Panc1 (cell line): ENCODE measurements at regions not wholly inside any gene's neighbourhood (a gene's known extent, or its start where the extent isn't known, plus 50 kb on each side); places are given as distances from the start of the nearest gene placed in this dataset.

Experiments used
- ATAC-seq: fragments of 200-7000 bp; cut with Tn5 transposase; 2 replicates; pipeline ENCODE4 v1.9.1; 2020; ENCODE audit warnings: mild to moderate bottlenecking, moderate library complexity
- BruUV-seq: library from RNA; stranded (reverse); fragments of 400-500 nt; replicated peaks from 2 replicates; lab custom pipeline; 2021; lab: Mats Ljungman, UMichigan
- CTCF ChIA-PET: fragments of 300-600 bp; sonication (Branson Sonifier 250); formaldehyde crosslinking; loops from one replicate; lab custom pipeline; 2022; ENCODE audit warnings: antibody characterized with exemption; lab: Charles Lee
- POLR2A ChIA-PET: fragments of 300-600 bp; sonication (Branson Sonifier 250); formaldehyde crosslinking; loops from one replicate; lab custom pipeline; 2022; ENCODE audit warnings: antibody characterized with exemption; lab: Charles Lee
- DNase-seq: peaks from one replicate; pipeline ENCODE4 v3.0.0-alpha.2; 2010; ENCODE audit warnings: low read depth, low spot score
- H3K27ac ChIP-seq: 2 replicates; pipeline ENCODE4 v1.5.1; 2011; ENCODE audit warnings: mild to moderate bottlenecking, low read length, inconsistent platforms
- H3K27me3 ChIP-seq: fragments of 200-500 bp; sonication (Bioruptor generic); 2 replicates; pipeline ENCODE4 v1.6.0; 2014; ENCODE audit warnings: low read length, inconsistent platforms; ENCODE audit not compliant: control insufficient read depth, insufficient read depth
- H3K36me3 ChIP-seq: fragments of 200-500 bp; sonication (Bioruptor generic); 2 replicates; pipeline ENCODE4 v1.5.1; 2014; ENCODE audit warnings: inconsistent platforms, mild to moderate bottlenecking, low read length, moderate library complexity; ENCODE audit not compliant: control insufficient read depth, insufficient read depth
- H3K4me1 ChIP-seq: 2 replicates; pipeline ENCODE4 v1.5.1; 2011; ENCODE audit warnings: inconsistent platforms, mild to moderate bottlenecking, low read length, moderate library complexity; ENCODE audit not compliant: control insufficient read depth, insufficient read depth
- H3K4me3 ChIP-seq, 2 experiments: 2 replicates each; pipeline ENCODE4 v1.5.1; 2011 to 2012; ENCODE audit warnings: low read depth in 2 of 2, low read length in 2 of 2, mild to moderate bottlenecking in 2 of 2, inconsistent platforms in 1 of 2, moderate library complexity in 1 of 2
- H3K9me3 ChIP-seq: fragments of 200-500 bp; sonication (Bioruptor generic); 2 replicates; pipeline ENCODE4 v1.5.1; 2014; ENCODE audit warnings: low read depth, mild to moderate bottlenecking, inconsistent platforms, low read length, moderate library complexity; ENCODE audit not compliant: control insufficient read depth, insufficient read depth
- POLR2AphosphoS5 ChIP-seq: IDR thresholded peaks from 2 replicates; pipeline ENCODE4 v1.6.1; 2012; ENCODE audit warnings: mild to moderate bottlenecking, low read depth, low read length, moderate library complexity
- SIN3A ChIP-seq: IDR thresholded peaks from 2 replicates; pipeline ENCODE4 v1.6.1; 2012; ENCODE audit warnings: low read depth, mild to moderate bottlenecking, low read length, moderate library complexity, borderline replicate concordance; ENCODE audit not compliant: insufficient read depth
- TCF7L2 ChIP-seq: IDR thresholded peaks from 2 replicates; pipeline ENCODE4 v1.6.1; 2011; ENCODE audit warnings: mild to moderate bottlenecking, low read depth, low read length, inconsistent platforms
- in situ Hi-C: cut with HindIII; loops from 2 replicates; pipeline ENCODE4 v1.10.0; 2016; ENCODE audit warnings: low sequenced_read_pairs, low pct_unique_long_range_greater_than_20kb
- intact Hi-C: fragments of 100-400 bp; cut with micrococcal nuclease; formaldehyde crosslinking; loops from one replicate; pipeline ENCODE4 v1.10.0; 2022; ENCODE audit not compliant: unreplicated experiment
- TF ChIP-seq, protein P1 (sequence below): fragments of 450-650 bp; IDR thresholded peaks from 2 replicates; pipeline ENCODE4 v1.5.1; 2017; ENCODE audit warnings: mild to moderate bottlenecking
- TF ChIP-seq, protein P2 (sequence below), 2 experiments: IDR thresholded peaks; 2 replicates each; pipeline ENCODE4 v1.6.1; 2011 to 2012; ENCODE audit warnings: low read depth in 2 of 2, control low read depth in 1 of 2, low read length in 1 of 2, mild to moderate bottlenecking in 1 of 2, moderate library complexity in 1 of 2; ENCODE audit not compliant: insufficient read depth in 1 of 2

GRCh38 chr12:114190971-114191370 lies 215.0 kb downstream of the TBX5 start:
- TF ChIP-seq POLR2AphosphoS5 (no peak), TCF7L2 (no peak), SIN3A (no peak)
- TF ChIP-seq, protein P1, sequence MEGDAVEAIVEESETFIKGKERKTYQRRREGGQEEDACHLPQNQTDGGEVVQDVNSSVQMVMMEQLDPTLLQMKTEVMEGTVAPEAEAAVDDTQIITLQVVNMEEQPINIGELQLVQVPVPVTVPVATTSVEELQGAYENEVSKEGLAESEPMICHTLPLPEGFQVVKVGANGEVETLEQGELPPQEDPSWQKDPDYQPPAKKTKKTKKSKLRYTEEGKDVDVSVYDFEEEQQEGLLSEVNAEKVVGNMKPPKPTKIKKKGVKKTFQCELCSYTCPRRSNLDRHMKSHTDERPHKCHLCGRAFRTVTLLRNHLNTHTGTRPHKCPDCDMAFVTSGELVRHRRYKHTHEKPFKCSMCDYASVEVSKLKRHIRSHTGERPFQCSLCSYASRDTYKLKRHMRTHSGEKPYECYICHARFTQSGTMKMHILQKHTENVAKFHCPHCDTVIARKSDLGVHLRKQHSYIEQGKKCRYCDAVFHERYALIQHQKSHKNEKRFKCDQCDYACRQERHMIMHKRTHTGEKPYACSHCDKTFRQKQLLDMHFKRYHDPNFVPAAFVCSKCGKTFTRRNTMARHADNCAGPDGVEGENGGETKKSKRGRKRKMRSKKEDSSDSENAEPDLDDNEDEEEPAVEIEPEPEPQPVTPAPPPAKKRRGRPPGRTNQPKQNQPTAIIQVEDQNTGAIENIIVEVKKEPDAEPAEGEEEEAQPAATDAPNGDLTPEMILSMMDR: no peak
- TF ChIP-seq, protein P2, sequence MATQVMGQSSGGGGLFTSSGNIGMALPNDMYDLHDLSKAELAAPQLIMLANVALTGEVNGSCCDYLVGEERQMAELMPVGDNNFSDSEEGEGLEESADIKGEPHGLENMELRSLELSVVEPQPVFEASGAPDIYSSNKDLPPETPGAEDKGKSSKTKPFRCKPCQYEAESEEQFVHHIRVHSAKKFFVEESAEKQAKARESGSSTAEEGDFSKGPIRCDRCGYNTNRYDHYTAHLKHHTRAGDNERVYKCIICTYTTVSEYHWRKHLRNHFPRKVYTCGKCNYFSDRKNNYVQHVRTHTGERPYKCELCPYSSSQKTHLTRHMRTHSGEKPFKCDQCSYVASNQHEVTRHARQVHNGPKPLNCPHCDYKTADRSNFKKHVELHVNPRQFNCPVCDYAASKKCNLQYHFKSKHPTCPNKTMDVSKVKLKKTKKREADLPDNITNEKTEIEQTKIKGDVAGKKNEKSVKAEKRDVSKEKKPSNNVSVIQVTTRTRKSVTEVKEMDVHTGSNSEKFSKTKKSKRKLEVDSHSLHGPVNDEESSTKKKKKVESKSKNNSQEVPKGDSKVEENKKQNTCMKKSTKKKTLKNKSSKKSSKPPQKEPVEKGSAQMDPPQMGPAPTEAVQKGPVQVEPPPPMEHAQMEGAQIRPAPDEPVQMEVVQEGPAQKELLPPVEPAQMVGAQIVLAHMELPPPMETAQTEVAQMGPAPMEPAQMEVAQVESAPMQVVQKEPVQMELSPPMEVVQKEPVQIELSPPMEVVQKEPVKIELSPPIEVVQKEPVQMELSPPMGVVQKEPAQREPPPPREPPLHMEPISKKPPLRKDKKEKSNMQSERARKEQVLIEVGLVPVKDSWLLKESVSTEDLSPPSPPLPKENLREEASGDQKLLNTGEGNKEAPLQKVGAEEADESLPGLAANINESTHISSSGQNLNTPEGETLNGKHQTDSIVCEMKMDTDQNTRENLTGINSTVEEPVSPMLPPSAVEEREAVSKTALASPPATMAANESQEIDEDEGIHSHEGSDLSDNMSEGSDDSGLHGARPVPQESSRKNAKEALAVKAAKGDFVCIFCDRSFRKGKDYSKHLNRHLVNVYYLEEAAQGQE (IDR thresholded peaks at IDR 0.05; ENCODE audit: insufficient read depth in 1 of 2, low read depth in 2 of 2, low read length in 1 of 2): no peak
- ChIA-PET CTCF (no interaction called here), POLR2A (no interaction called here)
- H3K27me3 ChIP-seq: peaks cover 8% of the 10 kb centered on the region
- DNase-seq (no peak), ATAC-seq (no peak)
- in situ Hi-C loops: no loop called here
- H3K36me3 ChIP-seq: no peaks in the 10 kb centered on the region
- H3K4me3 ChIP-seq: no peak overlapping the region
- H3K9me3 ChIP-seq: no peaks in the 10 kb centered on the region
- H3K27ac ChIP-seq: no peak overlapping the region
- intact Hi-C loops: no loop called here
- no TSS peak for BruUV-seq
- H3K4me1 ChIP-seq: no peaks in the 10 kb centered on the region

DNA sequence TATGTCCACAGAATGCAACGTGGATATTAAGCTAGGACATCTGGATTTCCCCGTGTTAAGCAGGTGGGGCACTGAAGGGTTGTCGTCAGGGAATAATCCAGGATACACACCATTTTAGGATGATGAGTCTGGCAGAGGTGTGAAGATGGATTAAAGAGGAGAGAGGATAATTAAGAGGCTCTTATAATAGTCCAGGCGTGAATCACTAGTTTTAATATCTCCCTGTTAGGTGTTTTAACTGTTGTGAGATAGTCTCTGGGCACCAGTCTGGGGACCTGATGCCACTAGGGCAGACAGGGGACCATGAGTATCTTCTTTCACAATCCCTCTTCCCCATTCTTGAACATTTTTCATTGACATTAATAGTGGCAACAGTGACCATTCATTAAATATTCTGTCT lies 216.7 kb downstream of the TBX5 start:
- no peaks in the 10 kb centered on the region for H3K36me3 ChIP-seq
- ChIA-PET CTCF (no interaction called here), POLR2A (no interaction called here)
- ATAC-seq: no peak
- no peak for DNase-seq
- no peak overlapping the region for H3K4me3 ChIP-seq
- BruUV-seq: no TSS peak
- in situ Hi-C loops (no loop called here), intact Hi-C loops (no loop called here)
- H3K4me1 ChIP-seq: no peaks in the 10 kb centered on the region
- TF ChIP-seq, protein P1: no peak
- TF ChIP-seq, protein P2 (IDR thresholded peaks at IDR 0.05; ENCODE audit: insufficient read depth in 1 of 2, low read depth in 2 of 2, low read length in 1 of 2): no peak
- TF ChIP-seq TCF7L2 (no peak), POLR2AphosphoS5 (no peak), SIN3A (no peak)
- H3K9me3 ChIP-seq: no peaks in the 10 kb centered on the region
- no peak overlapping the region for H3K27ac ChIP-seq
- H3K27me3 ChIP-seq: peaks cover 7% of the 10 kb centered on the region
